ENCODE measurements at regions not wholly inside any gene's neighbourhood (a gene's known extent, or its start where the extent isn't known, plus 50 kb on each side); places are given as distances from the start of the nearest gene placed in this dataset.
A peak's percentile ranks its signal among the peaks of the same experiment; 100 is the strongest.

DNA sequence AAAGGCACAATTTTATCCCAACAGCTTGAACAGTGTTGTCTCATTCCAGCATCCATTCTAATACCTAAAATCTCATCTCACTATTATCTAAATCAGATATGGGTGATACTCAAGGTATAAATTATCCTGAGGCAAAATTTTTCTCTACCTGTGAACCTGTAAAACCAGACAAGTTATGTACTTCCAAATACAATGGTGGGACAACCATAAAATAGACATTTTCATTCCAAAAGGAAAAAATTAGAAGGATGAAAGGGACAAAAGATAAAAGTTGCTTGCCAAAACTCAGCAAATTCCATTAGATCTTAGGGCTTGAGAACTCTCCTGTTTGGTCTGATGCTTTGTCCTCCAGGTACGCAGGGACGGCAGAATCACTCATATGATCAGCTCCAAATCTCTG, 650.5 kb downstream of the ADGRL2 start:
- no peak overlapping the region for H3K4me3 ChIP-seq (ENCODE audit: low read depth, low read length)
- TF ChIP-seq CTCF (conservative IDR thresholded peaks at IDR 0.05; ENCODE audit: low read depth, low read length) = no peak
- DNase-seq (ENCODE audit: low read depth) = no peak

GRCh38 chr1:82449506-82450057, 648.8 kb downstream of the ADGRL2 start:
- TF ChIP-seq CTCF (conservative IDR thresholded peaks at IDR 0.05; ENCODE audit: low read depth, low read length) = no peak
- peak; percentile 77 for DNase-seq (ENCODE audit: low read depth)
- no peak overlapping the region for H3K4me3 ChIP-seq (ENCODE audit: low read depth, low read length)

- peak; percentile 18 for DNase-seq (ENCODE audit: low read depth)
- no peak for TF ChIP-seq CTCF (conservative IDR thresholded peaks at IDR 0.05; ENCODE audit: low read depth, low read length)
- H3K4me3 ChIP-seq (ENCODE audit: low read depth, low read length) = no peak overlapping the region
Observed at GRCh38 chr1:82446955-82447354, 646.2 kb downstream of the ADGRL2 start.

DNA sequence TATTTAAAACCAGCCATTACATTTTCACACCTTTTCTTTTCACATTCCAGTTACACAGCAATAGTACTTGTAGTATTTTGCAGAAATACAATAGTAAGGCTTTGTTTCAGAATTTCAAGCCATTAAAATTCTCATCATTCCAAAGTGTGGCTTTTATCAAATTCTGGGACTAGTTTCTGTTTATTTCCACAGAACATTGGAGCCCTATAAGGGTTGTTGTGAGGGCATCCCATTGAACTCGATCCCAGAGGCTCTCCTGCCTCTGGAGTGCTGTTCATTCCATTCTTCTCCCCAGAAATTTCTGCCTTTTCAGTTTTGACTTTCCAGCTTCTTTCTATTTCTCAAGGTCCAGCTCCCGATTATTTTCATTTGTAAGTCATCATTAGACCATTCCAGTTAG, 645.5 kb downstream of the ADGRL2 start:
- no peak overlapping the region for H3K4me3 ChIP-seq (ENCODE audit: low read depth, low read length)
- no peak for TF ChIP-seq CTCF (conservative IDR thresholded peaks at IDR 0.05; ENCODE audit: low read depth, low read length)
- no peak for DNase-seq (ENCODE audit: low read depth)

DNA sequence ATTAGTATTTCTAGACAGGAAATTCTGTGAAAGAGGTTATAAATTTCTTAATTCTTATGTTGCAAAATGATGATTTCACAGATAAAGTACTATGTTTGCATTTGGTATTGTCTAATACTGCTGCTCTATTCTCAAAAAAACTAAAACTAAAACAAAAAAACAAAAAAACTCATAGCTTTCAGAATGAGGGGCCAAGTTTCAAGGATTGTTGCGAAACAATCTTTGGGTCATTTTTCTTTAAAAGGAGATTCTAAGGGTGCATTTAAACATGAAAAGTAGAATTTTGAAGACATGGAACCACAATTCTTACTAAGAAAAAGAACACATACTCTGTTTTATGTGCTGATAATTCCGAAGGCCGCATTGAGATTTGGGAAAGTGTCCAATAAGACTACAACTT, 645.1 kb downstream of the ADGRL2 start:
- no peak for DNase-seq (ENCODE audit: low read depth)
- TF ChIP-seq CTCF (conservative IDR thresholded peaks at IDR 0.05; ENCODE audit: low read depth, low read length) = no peak
- no peak overlapping the region for H3K4me3 ChIP-seq (ENCODE audit: low read depth, low read length)

- H3K4me3 ChIP-seq (ENCODE audit: low read depth, low read length) = no peak overlapping the region
- TF ChIP-seq CTCF (conservative IDR thresholded peaks at IDR 0.05; ENCODE audit: low read depth, low read length) = no peak
Observed at GRCh38 chr1:82445132-82445531, 644.4 kb downstream of the ADGRL2 start.

DNA sequence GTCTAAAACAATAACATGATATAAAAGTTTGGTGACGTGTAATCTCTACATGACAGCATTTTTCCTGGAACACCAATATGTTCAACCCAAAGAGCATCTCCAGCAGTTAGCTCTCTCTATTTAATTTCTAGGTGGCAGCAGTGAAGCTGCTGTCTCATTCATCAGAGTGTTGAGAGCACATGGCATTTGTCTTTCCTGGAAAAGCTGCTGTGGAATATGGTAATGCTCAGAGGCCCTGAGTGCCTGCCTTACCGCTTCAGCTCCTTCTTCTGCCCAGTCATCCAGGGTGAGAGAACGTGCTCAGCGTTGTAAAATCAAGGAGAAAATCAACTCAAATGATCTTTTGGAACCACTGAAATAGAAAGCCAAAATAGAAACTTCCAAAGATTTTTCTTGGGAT, 640.7 kb downstream of the ADGRL2 start:
- no peak overlapping the region for H3K4me3 ChIP-seq (ENCODE audit: low read depth, low read length)
- TF ChIP-seq CTCF (conservative IDR thresholded peaks at IDR 0.05; ENCODE audit: low read depth, low read length) = peak; percentile 9
- DNase-seq (ENCODE audit: low read depth) = no peak

More at GRCh38 chr1:82445132-82445531, 644.4 kb downstream of the ADGRL2 start:
- no peak for DNase-seq (ENCODE audit: low read depth)

All from epithelial cell of proximal tubule (primary cell).